GM19328 (cell line): ENCODE measurements at regions not wholly inside any gene's neighbourhood (a gene's known extent, or its start where the extent isn't known, plus 50 kb on each side); places are given as distances from the start of the nearest gene placed in this dataset.

Experiments used
- ATAC-seq: cut with Tn5 transposase; IDR thresholded peaks from one replicate; pipeline ENCODE4 v1.9.1; 2021; ENCODE audit warnings: mild to moderate bottlenecking, moderate library complexity; ENCODE audit not compliant: unreplicated experiment

GRCh38 chr3:146854523-146854922 is 249.4 kb upstream of the PLSCR5 start:
- no peak for ATAC-seq

GRCh38 chr3:146851665-146852064 is 246.5 kb upstream of the PLSCR5 start:
- no peak for ATAC-seq

GRCh38 chr3:146845361-146845760 is 240.2 kb upstream of the PLSCR5 start:
- ATAC-seq: no peak

DNA sequence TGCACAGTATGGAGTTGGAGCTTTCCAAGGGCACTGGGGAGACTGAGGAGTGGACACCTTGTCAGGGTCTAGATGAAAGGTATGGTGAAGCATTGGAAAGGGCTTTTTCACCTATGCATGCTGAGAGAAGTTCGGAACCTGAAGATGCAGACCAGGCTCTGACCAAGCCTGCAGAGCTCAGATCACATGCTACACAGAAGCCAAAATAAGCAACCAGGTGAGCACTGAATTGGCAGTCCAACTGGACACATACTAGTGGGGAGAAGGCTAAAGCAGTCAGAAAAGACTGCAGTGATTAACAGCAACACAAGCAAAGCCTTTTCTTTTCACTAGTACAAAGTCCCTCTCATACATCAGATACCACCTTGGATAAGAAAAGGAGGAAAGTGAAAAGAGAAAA is 238.3 kb upstream of the PLSCR5 start:
- ATAC-seq: no peak

DNA sequence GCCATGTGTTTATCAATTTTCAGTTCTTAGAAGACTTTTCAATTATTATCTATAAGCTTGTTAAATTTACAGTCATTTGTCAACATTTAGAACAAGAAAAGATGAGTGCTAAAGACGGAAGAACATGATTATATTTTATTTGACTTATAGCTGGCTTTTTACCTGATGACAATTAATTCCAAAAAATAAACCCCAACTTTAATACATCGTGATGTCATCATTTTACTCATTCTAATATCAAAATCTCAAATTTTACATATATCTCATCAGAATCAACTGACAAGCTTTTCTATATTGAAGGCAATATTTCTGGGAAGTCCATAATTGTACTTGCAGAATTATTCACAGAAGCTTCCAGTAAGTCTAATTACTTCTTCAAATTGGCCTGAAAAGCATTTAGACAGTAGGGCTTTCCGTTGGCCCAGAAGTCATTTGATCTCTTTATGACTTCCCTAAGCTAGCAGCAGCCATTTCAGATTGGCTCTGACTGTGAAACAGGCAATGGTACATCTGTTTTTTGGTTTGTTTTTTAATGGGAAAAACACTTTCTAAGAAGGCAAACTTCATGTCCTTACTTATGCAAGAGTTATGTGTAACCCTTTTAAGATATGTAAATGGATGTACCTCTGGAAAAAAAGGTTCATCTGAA is 234.7 kb upstream of the PLSCR5 start:
- ATAC-seq: no peak

DNA sequence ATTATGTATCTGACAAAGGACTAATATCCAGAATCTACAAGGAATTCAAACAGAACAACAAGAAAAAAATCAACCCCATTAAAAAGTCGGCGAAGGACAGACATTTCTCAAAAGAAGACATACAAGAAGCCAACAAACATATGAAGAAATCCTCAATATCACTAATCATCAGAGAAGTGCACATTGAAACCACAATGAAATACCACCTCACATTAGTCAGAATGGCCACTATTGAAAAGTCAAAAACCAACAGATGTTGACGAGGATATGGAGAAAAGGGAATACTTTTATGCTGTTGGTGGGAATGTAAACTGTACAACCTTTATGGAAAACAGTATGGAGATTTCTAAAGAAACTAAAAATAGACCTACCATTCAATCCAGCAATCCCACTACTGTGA is 233.1 kb upstream of the PLSCR5 start:
- no peak for ATAC-seq

GRCh38 chr3:146834917-146835316 is 229.8 kb upstream of the PLSCR5 start:
- ATAC-seq: no peak

- ATAC-seq: no peak
Measured at GRCh38 chr3:146832857-146833458, 227.8 kb upstream of the PLSCR5 start.

DNA sequence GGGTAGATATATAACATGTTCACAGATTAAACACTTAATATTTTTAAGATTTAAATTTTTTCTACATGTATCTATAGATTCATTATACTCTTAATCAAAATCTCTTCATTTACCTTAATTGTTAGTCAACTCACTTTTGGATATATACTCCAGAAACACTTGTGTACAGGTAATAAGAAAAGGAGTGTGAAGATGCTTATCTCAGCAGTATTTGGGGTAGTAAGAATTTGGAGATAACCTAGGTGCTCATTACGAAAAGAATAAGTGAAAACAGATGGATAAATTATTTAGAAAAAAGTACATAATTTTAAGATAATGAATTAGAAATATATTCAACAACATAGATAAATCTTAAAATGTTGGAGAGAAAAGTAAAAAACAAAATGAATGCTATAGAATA is 226.5 kb upstream of the PLSCR5 start:
- no peak for ATAC-seq

GRCh38 chr3:146830231-146830630 is 225.1 kb upstream of the PLSCR5 start:
- no peak for ATAC-seq

DNA sequence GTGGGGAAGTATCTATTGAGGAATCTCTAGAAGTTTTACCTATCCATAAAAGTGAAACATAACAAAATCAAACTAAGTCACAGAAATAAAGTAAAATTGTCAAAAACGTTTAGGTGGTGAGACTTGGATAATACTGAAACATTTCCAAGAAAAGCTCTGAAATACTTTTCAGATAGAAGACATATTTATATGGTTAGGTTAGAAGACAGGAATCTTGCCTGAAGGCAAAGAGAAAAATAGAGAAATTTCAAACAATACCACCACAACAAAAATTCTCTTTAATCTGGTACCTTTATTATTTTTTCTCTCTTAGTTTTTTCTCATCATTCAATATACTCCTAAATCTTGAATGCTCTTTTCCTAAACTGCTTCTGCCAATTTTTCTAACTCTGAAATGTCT is 222.7 kb upstream of the PLSCR5 start:
- ATAC-seq: no peak

DNA sequence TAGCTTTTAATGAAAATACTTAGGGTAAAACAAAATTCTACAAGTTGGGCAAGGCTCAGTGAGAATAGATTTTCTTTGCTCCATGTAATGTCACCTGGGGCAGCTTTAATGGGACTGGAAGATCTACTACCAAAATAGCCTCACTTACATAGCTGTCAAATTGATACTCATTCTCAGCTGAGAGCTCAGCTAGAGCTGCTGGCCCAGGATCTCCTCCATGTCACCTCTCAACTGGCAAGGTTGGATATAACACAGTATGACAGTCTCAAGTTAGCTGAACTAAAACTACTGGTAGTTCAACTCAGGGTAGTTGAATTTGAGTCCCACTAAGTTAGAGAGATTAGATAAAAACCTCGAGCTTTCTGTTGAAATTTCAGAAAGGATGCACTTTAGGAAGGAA is 218.5 kb upstream of the PLSCR5 start:
- ATAC-seq: no peak

GRCh38 chr3:146818866-146819265 is 213.7 kb upstream of the PLSCR5 start:
- ATAC-seq: no peak

GRCh38 chr3:146818301-146818700 is 213.2 kb upstream of the PLSCR5 start:
- ATAC-seq: no peak

DNA sequence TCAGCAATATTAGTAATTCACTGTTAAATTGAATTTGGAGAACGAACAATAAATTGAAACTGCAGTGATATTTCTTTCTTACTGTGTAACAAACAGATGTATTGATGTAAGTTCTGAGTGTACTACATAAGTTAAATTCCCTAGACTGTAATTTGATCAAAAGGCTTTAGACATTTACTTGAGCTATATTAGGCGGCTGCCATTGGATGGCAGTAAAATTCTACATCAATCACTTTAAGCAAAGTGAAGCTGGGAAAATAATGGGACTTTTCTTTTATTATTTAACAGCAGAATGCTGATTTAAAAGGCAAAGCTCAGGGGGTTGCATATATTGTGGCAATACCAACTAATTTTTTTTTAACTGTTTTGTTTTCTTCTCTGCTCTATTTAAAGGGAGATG is 212.6 kb upstream of the PLSCR5 start:
- no peak for ATAC-seq

DNA sequence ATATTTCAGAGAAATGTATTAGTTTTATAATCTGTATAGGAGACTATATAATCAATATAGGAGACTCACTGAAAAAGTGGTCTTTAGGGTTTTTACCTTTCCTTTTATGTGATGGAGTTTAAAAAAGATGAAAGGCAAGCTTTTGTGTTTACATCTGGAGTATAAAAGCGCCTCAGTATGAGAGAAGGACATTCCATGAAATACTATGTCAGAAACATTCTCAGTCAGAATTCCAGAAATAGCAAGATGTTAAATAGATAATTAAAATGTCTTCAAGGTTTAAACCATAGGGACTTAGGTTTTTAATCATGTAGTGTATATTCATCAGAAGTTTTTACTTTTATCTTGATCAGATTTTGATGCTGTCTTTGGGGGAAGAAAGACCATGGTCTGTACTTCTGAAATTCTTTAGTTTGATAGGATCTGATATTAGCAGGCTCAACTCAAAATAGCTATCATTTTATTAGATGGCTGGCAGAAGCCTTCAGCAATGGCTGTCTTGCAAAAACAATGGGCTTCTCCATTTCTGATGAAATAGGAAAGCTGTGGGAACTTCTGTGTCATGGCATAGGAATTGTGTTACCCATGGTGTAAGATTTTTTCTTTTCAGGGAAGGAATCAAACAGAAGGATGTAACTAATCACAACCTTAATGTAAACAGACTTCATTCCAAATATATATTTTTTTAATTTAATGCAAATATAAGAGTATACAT is 209.6 kb upstream of the PLSCR5 start:
- no peak for ATAC-seq

GRCh38 chr3:146813496-146813895 is 208.3 kb upstream of the PLSCR5 start:
- no peak for ATAC-seq

DNA sequence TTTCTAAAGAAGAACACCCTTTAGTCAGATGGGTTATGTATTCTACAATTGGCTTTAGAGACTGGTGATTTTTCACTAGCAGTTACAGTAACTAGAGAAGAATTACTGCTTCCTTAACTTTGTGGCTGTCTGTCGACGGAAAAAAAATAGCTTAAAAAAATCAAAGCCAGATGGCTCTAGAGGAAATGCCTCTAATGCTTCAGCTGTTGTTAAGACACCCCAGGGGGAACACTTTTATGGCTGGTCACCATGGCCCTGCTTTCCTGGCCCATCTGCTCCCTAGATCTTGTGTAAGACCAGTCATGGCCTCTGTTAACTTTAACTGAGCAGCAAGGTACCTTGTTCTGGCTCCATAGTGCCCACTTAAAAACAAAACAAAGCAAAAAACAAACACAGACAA is 198.6 kb upstream of the PLSCR5 start:
- ATAC-seq: no peak

- ATAC-seq: no peak
Measured at GRCh38 chr3:146801492-146801891, 196.3 kb upstream of the PLSCR5 start.

- no peak for ATAC-seq
Measured at GRCh38 chr3:146800484-146800883, 195.3 kb upstream of the PLSCR5 start.

DNA sequence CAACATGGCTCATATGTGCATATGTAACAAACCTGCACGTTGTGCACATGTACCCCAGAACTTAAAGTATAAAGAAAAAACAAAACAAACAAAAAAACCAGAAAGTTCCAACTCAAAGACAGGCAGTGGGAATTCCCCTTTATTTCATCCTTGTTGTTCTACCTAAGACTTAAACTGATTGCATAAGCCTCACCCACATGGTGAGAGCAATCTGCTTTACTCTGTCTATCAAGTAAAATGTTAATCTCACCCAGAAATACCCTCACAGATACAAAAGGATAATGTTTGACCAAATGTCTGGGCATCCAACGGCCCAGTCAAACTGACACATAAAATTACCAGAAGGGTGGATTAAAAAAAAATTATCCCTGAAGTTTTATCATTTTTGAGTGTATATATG is 190.9 kb upstream of the PLSCR5 start:
- no peak for ATAC-seq

DNA sequence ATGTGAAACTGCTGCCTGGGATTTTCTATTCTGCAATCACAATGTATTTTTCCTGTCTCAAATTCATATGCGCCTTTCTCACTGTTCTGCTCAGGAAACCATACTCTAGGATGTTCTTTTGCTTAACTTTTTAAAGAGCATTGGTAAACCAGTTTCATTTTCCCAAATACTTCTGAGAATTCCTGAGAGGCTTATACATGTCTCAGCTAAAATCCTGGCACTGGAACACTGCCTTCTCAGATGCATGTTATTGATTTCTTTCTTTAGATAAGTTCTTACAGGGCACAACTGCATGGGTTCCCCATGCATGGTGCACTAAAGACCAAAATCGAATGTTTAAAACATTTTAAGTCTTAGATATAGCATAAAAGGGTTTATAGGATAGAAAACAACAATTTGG is 178.3 kb upstream of the PLSCR5 start:
- ATAC-seq: no peak
